MM.1S (cell line): ENCODE measurements at regions not wholly inside any gene's neighbourhood (a gene's known extent, or its start where the extent isn't known, plus 50 kb on each side); places are given as distances from the start of the nearest gene placed in this dataset.
"Not testable (repeated sequence)": the region's sequence is repeated elsewhere in the genome, so short reads cannot be mapped to it uniquely, and the experiment has no call there.

ENCODE experiments used
- DNase-seq: peaks from one replicate; pipeline ENCODE4 v3.0.0-alpha.2; 2015
- H2AFZ ChIP-seq: fragments of 300-600 bp; sonication (generic); 2 replicates; pipeline ENCODE4 v1.6.0; 2016; ENCODE audit warnings: antibody characterized with exemption, low read length
- H3F3A ChIP-seq: fragments of 300-600 bp; sonication (generic); 2 replicates; pipeline ENCODE4 v1.6.1; 2016; ENCODE audit warnings: mild to moderate bottlenecking, antibody characterized with exemption, low read length, moderate library complexity, mixed read lengths; ENCODE audit not compliant: insufficient read depth
- H3K27ac ChIP-seq: fragments of 300-600 bp; sonication (generic); 2 replicates; pipeline ENCODE4 v1.5.1; 2016; ENCODE audit warnings: mild to moderate bottlenecking, low read length
- H3K27me3 ChIP-seq: fragments of 300-600 bp; sonication (generic); replicated peaks from 2 replicates; pipeline ENCODE4 v1.6.0; 2016; ENCODE audit warnings: low read length; ENCODE audit not compliant: insufficient read depth
- H3K36me3 ChIP-seq: fragments of 300-600 bp; sonication (generic); replicated peaks from 2 replicates; pipeline ENCODE4 v1.6.1; 2016; ENCODE audit warnings: mild to moderate bottlenecking, low read length, mixed read lengths; ENCODE audit not compliant: insufficient read depth
- H3K4me1 ChIP-seq: fragments of 300-600 bp; sonication (generic); 2 replicates; pipeline ENCODE4 v1.6.1; 2016; ENCODE audit warnings: low read length, mixed read lengths
- H3K4me2 ChIP-seq: fragments of 300-600 bp; sonication (generic); 2 replicates; pipeline ENCODE4 v1.6.0; 2016; ENCODE audit warnings: low read depth, low read length
- H3K4me3 ChIP-seq: fragments of 300-600 bp; sonication (generic); 2 replicates; pipeline ENCODE4 v1.5.1; 2016; ENCODE audit warnings: low read length, mixed read lengths
- H3K79me2 ChIP-seq: fragments of 300-600 bp; sonication (generic); 2 replicates; pipeline ENCODE4 v1.6.1; 2016; ENCODE audit warnings: mixed run types, low read length, mixed read lengths
- H3K9ac ChIP-seq: fragments of 300-600 bp; sonication (generic); 2 replicates; pipeline ENCODE4 v1.6.1; 2016; ENCODE audit warnings: low read length, mixed read lengths
- H3K9me2 ChIP-seq: fragments of 300-600 bp; sonication (generic); replicated peaks from 2 replicates; pipeline ENCODE4 v1.6.1; 2016; ENCODE audit warnings: mild to moderate bottlenecking, low read length, mixed read lengths; ENCODE audit not compliant: insufficient read depth
- H3K9me3 ChIP-seq: fragments of 300-600 bp; sonication (generic); replicated peaks from 2 replicates; pipeline ENCODE4 v1.6.1; 2016; ENCODE audit warnings: mild to moderate bottlenecking, low read length, mixed read lengths; ENCODE audit not compliant: insufficient read depth
- H4K20me1 ChIP-seq: fragments of 300-600 bp; sonication (generic); 2 replicates; pipeline ENCODE4 v1.6.1; 2016; ENCODE audit warnings: mild to moderate bottlenecking, low read length, moderate library complexity, mixed read lengths; ENCODE audit not compliant: insufficient read depth
- EZH2 ChIP-seq: fragments of 300-600 bp; sonication (generic); optimal IDR thresholded peaks from 2 replicates; pipeline ENCODE3; 2017; ENCODE audit warnings: low read depth, mild to moderate bottlenecking, antibody characterized with exemption, low read length, mixed read lengths
- EZH2phosphoT487 ChIP-seq: fragments of 300-600 bp; sonication (generic); IDR thresholded peaks from 2 replicates; pipeline ENCODE4 v1.6.1; 2018; ENCODE audit warnings: antibody characterized with exemption, low read length
- TF ChIP-seq, protein P1 (sequence below): fragments of 300-600 bp; sonication (generic); IDR thresholded peaks from 2 replicates; pipeline ENCODE4 v1.5.1; 2016; ENCODE audit warnings: antibody characterized with exemption, low read length, mixed read lengths

DNA sequence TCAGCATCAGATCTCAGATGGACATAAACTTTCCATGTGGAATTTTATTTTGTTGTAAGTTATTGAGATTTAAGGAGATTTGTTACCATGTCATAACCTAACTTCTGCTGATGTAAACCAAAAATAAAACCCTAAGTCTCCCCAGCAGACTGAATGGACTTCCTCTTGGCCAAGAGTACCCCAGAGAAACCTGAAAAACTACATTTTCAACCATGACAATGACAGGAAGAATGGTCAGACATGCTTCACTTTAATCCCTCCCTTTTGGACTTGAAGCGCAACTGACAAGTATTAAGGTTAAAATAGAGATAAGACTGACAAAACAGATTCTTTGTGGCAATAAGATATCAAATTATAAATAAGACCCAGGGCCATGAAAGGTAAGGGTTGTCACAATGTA, 579.7 kb upstream of the RAG2 start:
- H3F3A ChIP-seq, result no peaks in the 10 kb centered on the region
- H4K20me1 ChIP-seq, result no peaks in the 10 kb centered on the region
- no peak for DNase-seq
- H3K4me1 ChIP-seq, result no peaks in the 10 kb centered on the region
- no peaks in the 10 kb centered on the region for H3K9me2 ChIP-seq
- H3K9me3 ChIP-seq, result no peaks in the 10 kb centered on the region
- no peak overlapping the region for H3K4me3 ChIP-seq
- H3K36me3 ChIP-seq, result no peaks in the 10 kb centered on the region
- H2AFZ ChIP-seq, result no peak overlapping the region
- TF ChIP-seq EZH2 (no peak), EZH2phosphoT487 (no peak)
- TF ChIP-seq, protein P1, sequence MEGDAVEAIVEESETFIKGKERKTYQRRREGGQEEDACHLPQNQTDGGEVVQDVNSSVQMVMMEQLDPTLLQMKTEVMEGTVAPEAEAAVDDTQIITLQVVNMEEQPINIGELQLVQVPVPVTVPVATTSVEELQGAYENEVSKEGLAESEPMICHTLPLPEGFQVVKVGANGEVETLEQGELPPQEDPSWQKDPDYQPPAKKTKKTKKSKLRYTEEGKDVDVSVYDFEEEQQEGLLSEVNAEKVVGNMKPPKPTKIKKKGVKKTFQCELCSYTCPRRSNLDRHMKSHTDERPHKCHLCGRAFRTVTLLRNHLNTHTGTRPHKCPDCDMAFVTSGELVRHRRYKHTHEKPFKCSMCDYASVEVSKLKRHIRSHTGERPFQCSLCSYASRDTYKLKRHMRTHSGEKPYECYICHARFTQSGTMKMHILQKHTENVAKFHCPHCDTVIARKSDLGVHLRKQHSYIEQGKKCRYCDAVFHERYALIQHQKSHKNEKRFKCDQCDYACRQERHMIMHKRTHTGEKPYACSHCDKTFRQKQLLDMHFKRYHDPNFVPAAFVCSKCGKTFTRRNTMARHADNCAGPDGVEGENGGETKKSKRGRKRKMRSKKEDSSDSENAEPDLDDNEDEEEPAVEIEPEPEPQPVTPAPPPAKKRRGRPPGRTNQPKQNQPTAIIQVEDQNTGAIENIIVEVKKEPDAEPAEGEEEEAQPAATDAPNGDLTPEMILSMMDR, result no peak
- H3K4me2 ChIP-seq, result no peak overlapping the region
- no peak overlapping the region for H3K9ac ChIP-seq
- H3K27me3 ChIP-seq, result no peaks in the 10 kb centered on the region
- H3K27ac ChIP-seq, result no peak overlapping the region
- H3K79me2 ChIP-seq, result no peaks in the 10 kb centered on the region

- Histone ChIP-seq H3K79me2 (no peaks in the 10 kb centered on the region), H3K9ac (no peak overlapping the region), H3K4me2 (no peak overlapping the region), H4K20me1 (no peaks in the 10 kb centered on the region), H3K9me3 (no peaks in the 10 kb centered on the region), H3K4me1 (no peaks in the 10 kb centered on the region), H2AFZ (no peak overlapping the region), H3K4me3 (no peak overlapping the region), H3F3A (no peaks in the 10 kb centered on the region), H3K36me3 (no peaks in the 10 kb centered on the region), H3K9me2 (no peaks in the 10 kb centered on the region), H3K27me3 (no peaks in the 10 kb centered on the region), H3K27ac (no peak overlapping the region)
- no peak for DNase-seq
- TF ChIP-seq, protein P1, result no peak
Observed at GRCh38 chr11:37171451-37171850, 573.4 kb upstream of the RAG2 start.

GRCh38 chr11:37170311-37170710, 572.3 kb upstream of the RAG2 start:
- H3K79me2 ChIP-seq, result no peaks in the 10 kb centered on the region

GRCh38 chr11:37145434-37145833, 547.4 kb upstream of the RAG2 start:
- H3K9me3 ChIP-seq, H3F3A ChIP-seq, H3K79me2 ChIP-seq, H3K36me3 ChIP-seq, H3K4me3 ChIP-seq, H3K4me1 ChIP-seq, H3K27me3 ChIP-seq, H3K9me2 ChIP-seq, H3K4me2 ChIP-seq, H3K9ac ChIP-seq, DNase-seq, H4K20me1 ChIP-seq, H2AFZ ChIP-seq, H3K27ac ChIP-seq: not testable (repeated sequence)

More at GRCh38 chr11:37170311-37170710, 572.3 kb upstream of the RAG2 start:
- H3K4me1 ChIP-seq, result no peaks in the 10 kb centered on the region
- H3F3A ChIP-seq, result no peaks in the 10 kb centered on the region
- no peak overlapping the region for H3K9ac ChIP-seq
- no peak overlapping the region for H3K27ac ChIP-seq
- no peak overlapping the region for H3K4me2 ChIP-seq
- no peak overlapping the region for H2AFZ ChIP-seq
- no peaks in the 10 kb centered on the region for H3K9me3 ChIP-seq
- TF ChIP-seq, protein P1, result no peak
- TF ChIP-seq EZH2 (no peak), EZH2phosphoT487 (no peak)
- no peaks in the 10 kb centered on the region for H3K9me2 ChIP-seq
- no peaks in the 10 kb centered on the region for H3K36me3 ChIP-seq
- no peaks in the 10 kb centered on the region for H4K20me1 ChIP-seq
- H3K4me3 ChIP-seq, result no peak overlapping the region
- no peaks in the 10 kb centered on the region for H3K27me3 ChIP-seq
- DNase-seq, result no peak
